ENCODE measurements at regions not wholly inside any gene's neighbourhood (a gene's known extent, or its start where the extent isn't known, plus 50 kb on each side); places are given as distances from the start of the nearest gene placed in this dataset.
"Not testable (repeated sequence)": the region's sequence is repeated elsewhere in the genome, so short reads cannot be mapped to it uniquely, and the experiment has no call there.

GRCh38 chr13:67520886-67521285 is 290.8 kb upstream of the PCDH9 start:
- DNase-seq (ENCODE audit: low read depth, low spot score): no peak
- H3K4me1 ChIP-seq (ENCODE audit: insufficient read depth, insufficient read length): no peaks in the 10 kb centered on the region
- H3K9ac ChIP-seq (ENCODE audit: insufficient read length, low read depth): no peak overlapping the region
- H3K27me3 ChIP-seq (ENCODE audit: insufficient read depth, insufficient read length): no peaks in the 10 kb centered on the region
- H3K9me3 ChIP-seq (ENCODE audit: insufficient read depth, low read length): no peaks in the 10 kb centered on the region
- H3K36me3 ChIP-seq (ENCODE audit: insufficient read depth, insufficient read length, low read length): no peaks in the 10 kb centered on the region
- no peak overlapping the region for H3K4me3 ChIP-seq (ENCODE audit: insufficient read length, low read depth)
- no peak for TF ChIP-seq SUZ12 (IDR thresholded peaks at IDR 0.05; ENCODE audit: extremely low read depth, insufficient read depth, insufficient read length)
- TF ChIP-seq YY1 (IDR thresholded peaks at IDR 0.05; ENCODE audit: insufficient read depth, insufficient read length): no peak
- TF ChIP-seq ZNF274 (IDR thresholded peaks at IDR 0.05; ENCODE audit: low read depth, low read length): no peak

- H3K9me3 ChIP-seq (ENCODE audit: insufficient read depth, low read length): no peaks in the 10 kb centered on the region
- TF ChIP-seq ZNF274 (IDR thresholded peaks at IDR 0.05; ENCODE audit: low read depth, low read length): no peak
- no peak for TF ChIP-seq YY1 (IDR thresholded peaks at IDR 0.05; ENCODE audit: insufficient read depth, insufficient read length)
- DNase-seq (ENCODE audit: low read depth, low spot score): no peak
- no peaks in the 10 kb centered on the region for H3K4me1 ChIP-seq (ENCODE audit: insufficient read depth, insufficient read length)
- H3K36me3 ChIP-seq (ENCODE audit: insufficient read depth, insufficient read length, low read length): no peaks in the 10 kb centered on the region
- no peak overlapping the region for H3K9ac ChIP-seq (ENCODE audit: insufficient read length, low read depth)
- no peaks in the 10 kb centered on the region for H3K27me3 ChIP-seq (ENCODE audit: insufficient read depth, insufficient read length)
- no peak overlapping the region for H3K4me3 ChIP-seq (ENCODE audit: insufficient read length, low read depth)
These were observed 289.2 kb upstream of the PCDH9 start for GRCh38 chr13:67519356-67519755.

GRCh38 chr13:67518785-67519184 is 288.6 kb upstream of the PCDH9 start:
- no peak for TF ChIP-seq ZNF274 (IDR thresholded peaks at IDR 0.05; ENCODE audit: low read depth, low read length)
- TF ChIP-seq SUZ12 (IDR thresholded peaks at IDR 0.05; ENCODE audit: extremely low read depth, insufficient read depth, insufficient read length): no peak
- no peak for TF ChIP-seq YY1 (IDR thresholded peaks at IDR 0.05; ENCODE audit: insufficient read depth, insufficient read length)
- DNase-seq (ENCODE audit: low read depth, low spot score): peak; percentile 22
- Histone ChIP-seq H3K9ac (ENCODE audit: insufficient read length, low read depth) (no peak overlapping the region), H3K4me1 (ENCODE audit: insufficient read depth, insufficient read length) (no peaks in the 10 kb centered on the region), H3K36me3 (ENCODE audit: insufficient read depth, insufficient read length, low read length) (no peaks in the 10 kb centered on the region), H3K9me3 (ENCODE audit: insufficient read depth, low read length) (no peaks in the 10 kb centered on the region), H3K27me3 (ENCODE audit: insufficient read depth, insufficient read length) (no peaks in the 10 kb centered on the region), H3K4me3 (ENCODE audit: insufficient read length, low read depth) (no peak overlapping the region)

GRCh38 chr13:67515895-67516294 is 285.8 kb upstream of the PCDH9 start:
- no peaks in the 10 kb centered on the region for H3K36me3 ChIP-seq (ENCODE audit: insufficient read depth, insufficient read length, low read length)
- H3K9me3 ChIP-seq (ENCODE audit: insufficient read depth, low read length): no peaks in the 10 kb centered on the region
- TF ChIP-seq SUZ12 (IDR thresholded peaks at IDR 0.05; ENCODE audit: extremely low read depth, insufficient read depth, insufficient read length): no peak
- TF ChIP-seq ZNF274 (IDR thresholded peaks at IDR 0.05; ENCODE audit: low read depth, low read length): no peak
- TF ChIP-seq YY1 (IDR thresholded peaks at IDR 0.05; ENCODE audit: insufficient read depth, insufficient read length): no peak
- H3K27me3 ChIP-seq (ENCODE audit: insufficient read depth, insufficient read length): no peaks in the 10 kb centered on the region
- no peak overlapping the region for H3K9ac ChIP-seq (ENCODE audit: insufficient read length, low read depth)
- no peaks in the 10 kb centered on the region for H3K4me1 ChIP-seq (ENCODE audit: insufficient read depth, insufficient read length)
- no peak for DNase-seq (ENCODE audit: low read depth, low spot score)
- H3K4me3 ChIP-seq (ENCODE audit: insufficient read length, low read depth): no peak overlapping the region

GRCh38 chr13:67509018-67509417 is 278.9 kb upstream of the PCDH9 start:
- H3K9me3 ChIP-seq (ENCODE audit: insufficient read depth, low read length): no peaks in the 10 kb centered on the region
- no peak overlapping the region for H3K4me3 ChIP-seq (ENCODE audit: insufficient read length, low read depth)
- no peaks in the 10 kb centered on the region for H3K4me1 ChIP-seq (ENCODE audit: insufficient read depth, insufficient read length)
- no peaks in the 10 kb centered on the region for H3K36me3 ChIP-seq (ENCODE audit: insufficient read depth, insufficient read length, low read length)
- DNase-seq (ENCODE audit: low read depth, low spot score): no peak
- H3K27me3 ChIP-seq (ENCODE audit: insufficient read depth, insufficient read length): no peaks in the 10 kb centered on the region
- no peak overlapping the region for H3K9ac ChIP-seq (ENCODE audit: insufficient read length, low read depth)
- TF ChIP-seq YY1 (IDR thresholded peaks at IDR 0.05; ENCODE audit: insufficient read depth, insufficient read length) (no peak), ZNF274 (IDR thresholded peaks at IDR 0.05; ENCODE audit: low read depth, low read length) (no peak), SUZ12 (IDR thresholded peaks at IDR 0.05; ENCODE audit: extremely low read depth, insufficient read depth, insufficient read length) (no peak)

GRCh38 chr13:67508275-67508674 is 278.1 kb upstream of the PCDH9 start:
- not testable (repeated sequence) for H3K9ac ChIP-seq (ENCODE audit: insufficient read length, low read depth); H3K4me1 ChIP-seq (ENCODE audit: insufficient read depth, insufficient read length); H3K4me3 ChIP-seq (ENCODE audit: insufficient read length, low read depth); H3K36me3 ChIP-seq (ENCODE audit: insufficient read depth, insufficient read length, low read length); DNase-seq (ENCODE audit: low read depth, low spot score); H3K27me3 ChIP-seq (ENCODE audit: insufficient read depth, insufficient read length); H3K9me3 ChIP-seq (ENCODE audit: insufficient read depth, low read length)

GRCh38 chr13:67506407-67506806 is 276.3 kb upstream of the PCDH9 start:
- no peaks in the 10 kb centered on the region for H3K4me1 ChIP-seq (ENCODE audit: insufficient read depth, insufficient read length)
- H3K9me3 ChIP-seq (ENCODE audit: insufficient read depth, low read length): no peaks in the 10 kb centered on the region
- H3K36me3 ChIP-seq (ENCODE audit: insufficient read depth, insufficient read length, low read length): no peaks in the 10 kb centered on the region
- no peak overlapping the region for H3K9ac ChIP-seq (ENCODE audit: insufficient read length, low read depth)
- DNase-seq (ENCODE audit: low read depth, low spot score): no peak
- no peak overlapping the region for H3K4me3 ChIP-seq (ENCODE audit: insufficient read length, low read depth)
- H3K27me3 ChIP-seq (ENCODE audit: insufficient read depth, insufficient read length): no peaks in the 10 kb centered on the region
- TF ChIP-seq ZNF274 (IDR thresholded peaks at IDR 0.05; ENCODE audit: low read depth, low read length) (no peak), SUZ12 (IDR thresholded peaks at IDR 0.05; ENCODE audit: extremely low read depth, insufficient read depth, insufficient read length) (no peak), YY1 (IDR thresholded peaks at IDR 0.05; ENCODE audit: insufficient read depth, insufficient read length) (no peak)

GRCh38 chr13:67505376-67505775 is 275.2 kb upstream of the PCDH9 start:
- no peak overlapping the region for H3K4me3 ChIP-seq (ENCODE audit: insufficient read length, low read depth)
- H3K9ac ChIP-seq (ENCODE audit: insufficient read length, low read depth): no peak overlapping the region
- no peaks in the 10 kb centered on the region for H3K27me3 ChIP-seq (ENCODE audit: insufficient read depth, insufficient read length)
- H3K4me1 ChIP-seq (ENCODE audit: insufficient read depth, insufficient read length): no peaks in the 10 kb centered on the region
- TF ChIP-seq YY1 (IDR thresholded peaks at IDR 0.05; ENCODE audit: insufficient read depth, insufficient read length) (no peak), SUZ12 (IDR thresholded peaks at IDR 0.05; ENCODE audit: extremely low read depth, insufficient read depth, insufficient read length) (no peak), ZNF274 (IDR thresholded peaks at IDR 0.05; ENCODE audit: low read depth, low read length) (no peak)
- no peaks in the 10 kb centered on the region for H3K36me3 ChIP-seq (ENCODE audit: insufficient read depth, insufficient read length, low read length)
- no peak for DNase-seq (ENCODE audit: low read depth, low spot score)
- no peaks in the 10 kb centered on the region for H3K9me3 ChIP-seq (ENCODE audit: insufficient read depth, low read length)
